Peyer's patch (tissue), 4 donors: ENCODE measurements at regions not wholly inside any gene's neighbourhood (a gene's known extent, or its start where the extent isn't known, plus 50 kb on each side); places are given as distances from the start of the nearest gene placed in this dataset.

Experiments used
- CTCF ChIP-seq, 6 experiments: fragments of 450-650 bp in 4 of 6; fragments of 200-600 bp in 2 of 6; sonication (generic) in 1 of 6; IDR thresholded peaks; one replicate each; pipeline ENCODE4 v1.5.1; 2017 to 2019; ENCODE audit warnings: antibody characterized with exemption in 6 of 6, mild to moderate bottlenecking in 3 of 6, moderate library complexity in 1 of 6
- POLR2A ChIP-seq, 2 donors: fragments of 450-650 bp; IDR thresholded peaks; one replicate each; pipeline ENCODE4 v1.5.1; 2017; ENCODE audit warnings: antibody characterized with exemption in 2 of 2, mild to moderate bottlenecking in 2 of 2, moderate library complexity in 2 of 2

GRCh38 chr17:77291591-77292386, 151.0 kb downstream of the SEC14L1 start:
- TF ChIP-seq CTCF (IDR thresholded peaks at IDR 0.05) = no peak
- no peak for TF ChIP-seq POLR2A (IDR thresholded peaks at IDR 0.05)
